K562 (cell line): ENCODE measurements at regions not wholly inside any gene's neighbourhood (a gene's known extent, or its start where the extent isn't known, plus 50 kb on each side); places are given as distances from the start of the nearest gene placed in this dataset.

Source experiments
- BACH1 ChIP-seq: fragments of 200-800 bp; sonication (Bioruptor generic); IDR thresholded peaks from 2 replicates; pipeline ENCODE4 v1.6.1; 2016; ENCODE audit warnings: missing genetic modification characterization, missing compliant biosample characterization
- BRCA1 ChIP-seq, 2 experiments: fragments of 450-650 bp in 1 of 2; sonication (generic) in 1 of 2; formaldehyde crosslinking in 1 of 2; IDR thresholded peaks; 2 replicates each; pipeline versions ENCODE4 v1.5.0 to v1.6.1; 2017 to 2020; ENCODE audit warnings: mild to moderate bottlenecking in 1 of 2, missing genetic modification reagents in 1 of 2
- CEBPG ChIP-seq, 3 experiments: fragments of 200-800 bp in 1 of 3; sonication (Bioruptor generic) in 1 of 3; sonication (generic) in 1 of 3; formaldehyde crosslinking in 1 of 3; IDR thresholded peaks in 2 of 3; conservative IDR thresholded peaks in 1 of 3; 2 replicates each; pipeline versions ENCODE4 v1.6.1 to v1.8.0; 2016 to 2022; ENCODE audit warnings: missing compliant biosample characterization in 2 of 3, missing genetic modification characterization in 2 of 3, mild to moderate bottlenecking in 1 of 3, missing genetic modification reagents in 1 of 3
- MAFG ChIP-seq: fragments of 450-650 bp; conservative IDR thresholded peaks from 2 replicates; pipeline ENCODE4 v1.6.1; 2016; ENCODE audit warnings: missing genetic modification characterization, missing compliant biosample characterization
- NFYB ChIP-seq: IDR thresholded peaks from 2 replicates; pipeline ENCODE4 v1.6.1; 2011; ENCODE audit warnings: mild to moderate bottlenecking, moderate library complexity; ENCODE audit not compliant: insufficient read length; ENCODE audit errors: extremely low read depth
- RBBP5 ChIP-seq: fragments of 200-600 bp; sonication (generic); IDR thresholded peaks from 2 replicates; pipeline ENCODE4 v1.6.1; 2012; ENCODE audit warnings: borderline replicate concordance, mild to moderate bottlenecking, low read length, control low read depth, inconsistent platforms; ENCODE audit not compliant: insufficient read depth, poor library complexity, severe bottlenecking
- RNF2 ChIP-seq: sonication (generic); IDR thresholded peaks from 2 replicates; pipeline ENCODE4 v1.6.1; 2016
- SMAD1 ChIP-seq: fragments of 150-350 bp; IDR thresholded peaks from 2 replicates; pipeline ENCODE4 v1.6.1; 2014; ENCODE audit warnings: low read length, low read depth; ENCODE audit not compliant: partially characterized antibody
- SMARCA5 ChIP-seq: fragments of 450-650 bp; IDR thresholded peaks from 2 replicates; pipeline ENCODE4 v1.6.1; 2016
- SNRNP70 ChIP-seq: fragments of 200-400 bp; formaldehyde crosslinking; optimal IDR thresholded peaks from 2 replicates; pipeline ENCODE3; 2017; ENCODE audit warnings: low read depth, low read length
- ZFX ChIP-seq: sonication (generic); formaldehyde crosslinking; IDR thresholded peaks from 2 replicates; pipeline ENCODE4 v1.8.0; 2022; ENCODE audit warnings: mild to moderate bottlenecking, missing genetic modification reagents, moderate library complexity
- ZNF347 ChIP-seq: fragments of 450-650 bp; formaldehyde crosslinking; IDR thresholded peaks from 2 replicates; pipeline ENCODE4 v1.4.0; 2020; ENCODE audit warnings: low read depth, mild to moderate bottlenecking, moderate library complexity
- ZNF75A ChIP-seq: fragments of 450-650 bp; formaldehyde crosslinking; IDR thresholded peaks from 2 replicates; pipeline ENCODE4 v1.4.0; 2020; ENCODE audit warnings: mild to moderate bottlenecking
- TF ChIP-seq, protein P1 (sequence below): sonication (generic); formaldehyde crosslinking; IDR thresholded peaks from 2 replicates; pipeline ENCODE4 v1.8.1; 2023; ENCODE audit warnings: mild to moderate bottlenecking, missing genetic modification reagents
- TF ChIP-seq, protein P2 (sequence below): fragments of 450-650 bp; IDR thresholded peaks from 2 replicates; pipeline ENCODE4 v1.6.1; 2016; ENCODE audit warnings: borderline replicate concordance
- TF ChIP-seq, protein P3 (sequence below): fragments of 250-450 bp; sonication (Bioruptor Pico); IDR thresholded peaks from 2 replicates; pipeline ENCODE4 v1.9.0; 2021; ENCODE audit warnings: mild to moderate bottlenecking, inconsistent platforms
- TF ChIP-seq, protein P4 (sequence below): fragments of 450-650 bp; IDR thresholded peaks from 2 replicates; pipeline ENCODE4 v1.7.0; 2016; ENCODE audit warnings: borderline replicate concordance
- TF ChIP-seq, protein P5 (sequence below): fragments of 250-450 bp; sonication (Bioruptor Pico); IDR thresholded peaks from 2 replicates; pipeline ENCODE4 v1.4.0; 2020; ENCODE audit warnings: borderline replicate concordance

DNA sequence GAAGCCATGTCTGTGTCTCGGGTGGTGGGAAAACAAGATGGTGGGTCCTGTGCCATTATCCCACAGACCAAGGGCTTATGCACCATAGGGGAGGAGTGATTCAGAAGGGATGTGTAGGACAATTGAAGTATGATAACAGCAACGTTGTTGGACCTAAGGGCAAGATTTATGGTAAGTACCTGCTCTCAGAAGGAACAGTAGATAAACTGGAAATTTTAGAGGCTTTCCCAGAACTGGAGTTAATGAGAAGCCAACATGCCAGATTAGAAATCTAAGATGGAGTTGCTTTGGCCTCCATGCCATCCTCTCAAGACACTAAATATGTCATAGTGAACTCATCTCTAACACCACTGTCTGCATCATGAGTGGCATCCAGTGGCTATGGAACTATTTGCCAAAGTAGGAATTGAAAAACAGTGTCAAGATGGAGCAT is 84.7 kb upstream of the MYLIP start (continued):
- TF ChIP-seq, protein P1, sequence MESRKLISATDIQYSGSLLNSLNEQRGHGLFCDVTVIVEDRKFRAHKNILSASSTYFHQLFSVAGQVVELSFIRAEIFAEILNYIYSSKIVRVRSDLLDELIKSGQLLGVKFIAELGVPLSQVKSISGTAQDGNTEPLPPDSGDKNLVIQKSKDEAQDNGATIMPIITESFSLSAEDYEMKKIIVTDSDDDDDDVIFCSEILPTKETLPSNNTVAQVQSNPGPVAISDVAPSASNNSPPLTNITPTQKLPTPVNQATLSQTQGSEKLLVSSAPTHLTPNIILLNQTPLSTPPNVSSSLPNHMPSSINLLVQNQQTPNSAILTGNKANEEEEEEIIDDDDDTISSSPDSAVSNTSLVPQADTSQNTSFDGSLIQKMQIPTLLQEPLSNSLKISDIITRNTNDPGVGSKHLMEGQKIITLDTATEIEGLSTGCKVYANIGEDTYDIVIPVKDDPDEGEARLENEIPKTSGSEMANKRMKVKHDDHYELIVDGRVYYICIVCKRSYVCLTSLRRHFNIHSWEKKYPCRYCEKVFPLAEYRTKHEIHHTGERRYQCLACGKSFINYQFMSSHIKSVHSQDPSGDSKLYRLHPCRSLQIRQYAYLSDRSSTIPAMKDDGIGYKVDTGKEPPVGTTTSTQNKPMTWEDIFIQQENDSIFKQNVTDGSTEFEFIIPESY: no peak
- TF ChIP-seq SMARCA5 (no peak), NFYB (no peak), BRCA1 (IDR thresholded peaks at IDR 0.05) (no peak), BRCA1 (CRISPR knock-in tag; IDR thresholded peaks at IDR 0.05) (no peak), RNF2 (no peak), ZNF75A (peak; percentile 60; the same call in 1 of the 2 replicates), SMAD1 (no peak), BACH1 (tag) (peak; percentile 87), ZFX (CRISPR knock-in tag) (no peak), RBBP5 (no peak), MAFG (peak; percentile 42; the same call in 1 of the 2 replicates), CEBPG (CRISPR knock-in tag; IDR thresholded peaks at IDR 0.05) (no peak), CEBPG (tag; conservative IDR thresholded peaks at IDR 0.05 in 1 of 2, IDR thresholded peaks at IDR 0.05 in 1 of 2) (no peak), ZNF347 (no peak), SNRNP70 (no peak)
- TF ChIP-seq, protein P2, sequence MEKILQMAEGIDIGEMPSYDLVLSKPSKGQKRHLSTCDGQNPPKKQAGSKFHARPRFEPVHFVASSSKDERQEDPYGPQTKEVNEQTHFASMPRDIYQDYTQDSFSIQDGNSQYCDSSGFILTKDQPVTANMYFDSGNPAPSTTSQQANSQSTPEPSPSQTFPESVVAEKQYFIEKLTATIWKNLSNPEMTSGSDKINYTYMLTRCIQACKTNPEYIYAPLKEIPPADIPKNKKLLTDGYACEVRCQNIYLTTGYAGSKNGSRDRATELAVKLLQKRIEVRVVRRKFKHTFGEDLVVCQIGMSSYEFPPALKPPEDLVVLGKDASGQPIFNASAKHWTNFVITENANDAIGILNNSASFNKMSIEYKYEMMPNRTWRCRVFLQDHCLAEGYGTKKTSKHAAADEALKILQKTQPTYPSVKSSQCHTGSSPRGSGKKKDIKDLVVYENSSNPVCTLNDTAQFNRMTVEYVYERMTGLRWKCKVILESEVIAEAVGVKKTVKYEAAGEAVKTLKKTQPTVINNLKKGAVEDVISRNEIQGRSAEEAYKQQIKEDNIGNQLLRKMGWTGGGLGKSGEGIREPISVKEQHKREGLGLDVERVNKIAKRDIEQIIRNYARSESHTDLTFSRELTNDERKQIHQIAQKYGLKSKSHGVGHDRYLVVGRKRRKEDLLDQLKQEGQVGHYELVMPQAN: no peak
- TF ChIP-seq, protein P3, sequence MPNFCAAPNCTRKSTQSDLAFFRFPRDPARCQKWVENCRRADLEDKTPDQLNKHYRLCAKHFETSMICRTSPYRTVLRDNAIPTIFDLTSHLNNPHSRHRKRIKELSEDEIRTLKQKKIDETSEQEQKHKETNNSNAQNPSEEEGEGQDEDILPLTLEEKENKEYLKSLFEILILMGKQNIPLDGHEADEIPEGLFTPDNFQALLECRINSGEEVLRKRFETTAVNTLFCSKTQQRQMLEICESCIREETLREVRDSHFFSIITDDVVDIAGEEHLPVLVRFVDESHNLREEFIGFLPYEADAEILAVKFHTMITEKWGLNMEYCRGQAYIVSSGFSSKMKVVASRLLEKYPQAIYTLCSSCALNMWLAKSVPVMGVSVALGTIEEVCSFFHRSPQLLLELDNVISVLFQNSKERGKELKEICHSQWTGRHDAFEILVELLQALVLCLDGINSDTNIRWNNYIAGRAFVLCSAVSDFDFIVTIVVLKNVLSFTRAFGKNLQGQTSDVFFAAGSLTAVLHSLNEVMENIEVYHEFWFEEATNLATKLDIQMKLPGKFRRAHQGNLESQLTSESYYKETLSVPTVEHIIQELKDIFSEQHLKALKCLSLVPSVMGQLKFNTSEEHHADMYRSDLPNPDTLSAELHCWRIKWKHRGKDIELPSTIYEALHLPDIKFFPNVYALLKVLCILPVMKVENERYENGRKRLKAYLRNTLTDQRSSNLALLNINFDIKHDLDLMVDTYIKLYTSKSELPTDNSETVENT: no peak
- TF ChIP-seq, protein P4, sequence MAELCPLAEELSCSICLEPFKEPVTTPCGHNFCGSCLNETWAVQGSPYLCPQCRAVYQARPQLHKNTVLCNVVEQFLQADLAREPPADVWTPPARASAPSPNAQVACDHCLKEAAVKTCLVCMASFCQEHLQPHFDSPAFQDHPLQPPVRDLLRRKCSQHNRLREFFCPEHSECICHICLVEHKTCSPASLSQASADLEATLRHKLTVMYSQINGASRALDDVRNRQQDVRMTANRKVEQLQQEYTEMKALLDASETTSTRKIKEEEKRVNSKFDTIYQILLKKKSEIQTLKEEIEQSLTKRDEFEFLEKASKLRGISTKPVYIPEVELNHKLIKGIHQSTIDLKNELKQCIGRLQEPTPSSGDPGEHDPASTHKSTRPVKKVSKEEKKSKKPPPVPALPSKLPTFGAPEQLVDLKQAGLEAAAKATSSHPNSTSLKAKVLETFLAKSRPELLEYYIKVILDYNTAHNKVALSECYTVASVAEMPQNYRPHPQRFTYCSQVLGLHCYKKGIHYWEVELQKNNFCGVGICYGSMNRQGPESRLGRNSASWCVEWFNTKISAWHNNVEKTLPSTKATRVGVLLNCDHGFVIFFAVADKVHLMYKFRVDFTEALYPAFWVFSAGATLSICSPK: no peak
- TF ChIP-seq, protein P5, sequence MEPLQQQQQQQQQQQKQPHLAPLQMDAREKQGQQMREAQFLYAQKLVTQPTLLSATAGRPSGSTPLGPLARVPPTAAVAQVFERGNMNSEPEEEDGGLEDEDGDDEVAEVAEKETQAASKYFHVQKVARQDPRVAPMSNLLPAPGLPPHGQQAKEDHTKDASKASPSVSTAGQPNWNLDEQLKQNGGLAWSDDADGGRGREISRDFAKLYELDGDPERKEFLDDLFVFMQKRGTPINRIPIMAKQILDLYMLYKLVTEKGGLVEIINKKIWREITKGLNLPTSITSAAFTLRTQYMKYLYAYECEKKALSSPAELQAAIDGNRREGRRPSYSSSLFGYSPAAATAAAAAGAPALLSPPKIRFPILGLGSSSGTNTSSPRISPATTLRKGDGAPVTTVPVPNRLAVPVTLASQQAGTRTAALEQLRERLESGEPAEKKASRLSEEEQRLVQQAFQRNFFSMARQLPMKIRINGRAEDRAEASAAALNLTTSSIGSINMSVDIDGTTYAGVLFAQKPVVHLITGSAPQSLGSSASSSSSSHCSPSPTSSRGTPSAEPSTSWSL: 0 out of 2 replicates have a peak, but pooled peaks have one; percentile 14
